HepG2 (cell line): ENCODE measurements at regions not wholly inside any gene's neighbourhood (a gene's known extent, or its start where the extent isn't known, plus 50 kb on each side); places are given as distances from the start of the nearest gene placed in this dataset.

Experiments
- DNMT1 ChIP-seq: sonication (generic); formaldehyde crosslinking; IDR thresholded peaks from 2 replicates; pipeline ENCODE4 v1.5.1; 2020; ENCODE audit warnings: mild to moderate bottlenecking, missing genetic modification reagents
- MIXL1 ChIP-seq: IDR thresholded peaks from 2 replicates; pipeline ENCODE4 v1.6.1; 2016
- POLR2AphosphoS5 ChIP-seq: IDR thresholded peaks from 2 replicates; pipeline ENCODE4 v1.6.1; 2012; ENCODE audit warnings: low read depth, low read length
- SP1 ChIP-seq, 2 experiments: fragments of 450-650 bp in 1 of 2; sonication (generic) in 1 of 2; formaldehyde crosslinking in 1 of 2; IDR thresholded peaks; 2 replicates each; pipeline versions ENCODE4 v1.4.0 to v1.6.1; 2016 to 2020; ENCODE audit warnings: missing genetic modification reagents in 1 of 2
- SP5 ChIP-seq: IDR thresholded peaks from 2 replicates; pipeline ENCODE4 v1.6.1; 2016; ENCODE audit warnings: low read depth, borderline replicate concordance
- TBL1XR1 ChIP-seq: fragments of 150-350 bp; IDR thresholded peaks from 2 replicates; pipeline ENCODE4 v1.6.1; 2014; ENCODE audit warnings: borderline replicate concordance, low read length; ENCODE audit not compliant: partially characterized antibody
- TBP ChIP-seq: sonication (generic); formaldehyde crosslinking; IDR thresholded peaks from 2 replicates; pipeline ENCODE4 v1.5.0; 2020; ENCODE audit warnings: missing genetic modification reagents
- TCF7L2 ChIP-seq: IDR thresholded peaks from 2 replicates; pipeline ENCODE4 v1.6.1; 2011; ENCODE audit warnings: mild to moderate bottlenecking, low read depth, low read length, moderate library complexity
- ZBTB21 ChIP-seq: sonication (generic); formaldehyde crosslinking; IDR thresholded peaks from 2 replicates; pipeline ENCODE4 v1.4.0; 2020; ENCODE audit warnings: missing genetic modification reagents
- ZBTB8A ChIP-seq: sonication (generic); formaldehyde crosslinking; IDR thresholded peaks from 2 replicates; pipeline ENCODE4 v1.4.0; 2020; ENCODE audit warnings: mild to moderate bottlenecking, low read depth, missing genetic modification reagents, borderline replicate concordance
- ZNF180 ChIP-seq: sonication (generic); formaldehyde crosslinking; IDR thresholded peaks from 2 replicates; pipeline ENCODE4 v1.4.0; 2020; ENCODE audit warnings: low read depth, missing genetic modification reagents, borderline replicate concordance
- TF ChIP-seq, protein P1 (sequence below), 2 experiments: sonication (generic) in 1 of 2; formaldehyde crosslinking in 1 of 2; IDR thresholded peaks; 2 replicates each; pipeline versions ENCODE4 v1.5.1 to v1.6.1; 2011 to 2020; ENCODE audit warnings: borderline replicate concordance in 1 of 2, low read depth in 1 of 2, low read length in 1 of 2, mild to moderate bottlenecking in 1 of 2, missing genetic modification reagents in 1 of 2, moderate library complexity in 1 of 2

DNA sequence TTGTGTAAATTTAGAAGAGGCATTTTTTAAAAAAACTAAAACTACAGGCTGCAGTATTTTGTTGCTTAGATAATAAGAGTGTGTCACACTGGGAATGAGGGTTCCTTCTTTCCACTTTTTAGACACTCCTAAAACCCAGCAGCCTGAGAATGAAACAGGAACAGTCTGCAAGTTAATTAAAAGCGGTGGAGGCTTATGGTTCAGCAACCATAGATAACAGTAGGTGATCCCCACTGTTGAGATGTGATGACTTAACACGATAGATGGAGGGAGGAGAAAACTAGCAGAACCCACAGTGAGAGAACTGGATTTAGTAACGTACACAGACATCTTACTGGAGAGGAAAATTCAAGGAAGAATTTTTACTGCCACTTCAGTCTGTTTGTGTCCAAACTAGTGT, 767.3 kb downstream of the C4orf33 start:
- TF ChIP-seq TBL1XR1 (no peak), POLR2AphosphoS5 (no peak), DNMT1 (no peak), SP5 (CRISPR knock-in tag) (no peak), MIXL1 (no peak), ZNF180 (CRISPR knock-in tag) (no peak), TCF7L2 (no peak), TBP (CRISPR knock-in tag) (no peak), ZBTB21 (CRISPR knock-in tag) (no peak), SP1 (IDR thresholded peaks at IDR 0.05) (no peak), SP1 (CRISPR knock-in tag; IDR thresholded peaks at IDR 0.05) (no peak), ZBTB8A (CRISPR knock-in tag) (no peak)
- TF ChIP-seq, protein P1, sequence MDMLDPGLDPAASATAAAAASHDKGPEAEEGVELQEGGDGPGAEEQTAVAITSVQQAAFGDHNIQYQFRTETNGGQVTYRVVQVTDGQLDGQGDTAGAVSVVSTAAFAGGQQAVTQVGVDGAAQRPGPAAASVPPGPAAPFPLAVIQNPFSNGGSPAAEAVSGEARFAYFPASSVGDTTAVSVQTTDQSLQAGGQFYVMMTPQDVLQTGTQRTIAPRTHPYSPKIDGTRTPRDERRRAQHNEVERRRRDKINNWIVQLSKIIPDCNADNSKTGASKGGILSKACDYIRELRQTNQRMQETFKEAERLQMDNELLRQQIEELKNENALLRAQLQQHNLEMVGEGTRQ (IDR thresholded peaks at IDR 0.05; ENCODE audit: low read depth, low read length) = no peak
- TF ChIP-seq, protein P1 (CRISPR knock-in tag; IDR thresholded peaks at IDR 0.05; ENCODE audit: borderline replicate concordance) = no peak
